GM06990 (cell line): ENCODE measurements at regions not wholly inside any gene's neighbourhood (a gene's known extent, or its start where the extent isn't known, plus 50 kb on each side); places are given as distances from the start of the nearest gene placed in this dataset.

ENCODE experiments used
- DNase-seq: peaks from one replicate; pipeline ENCODE4 v3.0.0-alpha.2; 2011; ENCODE audit not compliant: insufficient read length; ENCODE audit errors: extremely low read depth
- H3K27me3 ChIP-seq: replicated peaks from 2 replicates; pipeline ENCODE4 v1.6.0; 2011; ENCODE audit warnings: low read length; ENCODE audit not compliant: control insufficient read depth, insufficient read depth
- H3K36me3 ChIP-seq: 2 replicates; pipeline ENCODE4 v1.5.1; 2011; ENCODE audit warnings: low read length; ENCODE audit not compliant: control insufficient read depth, insufficient read depth
- H3K4me3 ChIP-seq: replicated peaks from 2 replicates; pipeline ENCODE4 v1.5.1; 2011; ENCODE audit warnings: low read depth, mild to moderate bottlenecking, control low read depth, low read length
- CTCF ChIP-seq: IDR thresholded peaks from 2 replicates; pipeline ENCODE4 v1.5.1; 2011; ENCODE audit warnings: low read length, control low read depth, mild to moderate bottlenecking, inconsistent platforms; ENCODE audit not compliant: insufficient read depth, poor library complexity, severe bottlenecking

GRCh38 chr3:88807491-88808105, 299.8 kb upstream of the EPHA3 start:
- no peak for DNase-seq

DNA sequence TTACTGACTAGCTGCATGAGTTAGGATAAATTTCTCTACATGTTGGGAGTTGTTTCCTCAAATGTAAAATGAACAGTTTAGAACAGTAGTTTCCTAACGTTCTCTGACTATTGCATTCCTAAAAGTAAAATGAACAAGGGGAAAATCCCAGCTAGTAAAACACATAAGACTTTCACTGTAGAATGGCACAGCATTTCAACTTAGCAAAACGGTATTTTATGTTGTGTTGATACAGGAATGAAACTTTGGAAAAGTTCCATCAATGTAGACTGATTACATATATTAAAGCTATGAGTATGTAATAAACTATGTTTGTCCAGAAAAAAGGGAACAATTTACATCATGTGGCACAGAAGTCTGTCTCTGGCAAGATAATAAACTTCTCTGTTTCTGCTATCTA, 297.4 kb upstream of the EPHA3 start:
- H3K36me3 ChIP-seq, result no peaks in the 10 kb centered on the region
- no peak for TF ChIP-seq CTCF
- no peaks in the 10 kb centered on the region for H3K27me3 ChIP-seq
- no peak overlapping the region for H3K4me3 ChIP-seq
- DNase-seq, result no peak

More at GRCh38 chr3:88807491-88808105, 299.8 kb upstream of the EPHA3 start:
- Histone ChIP-seq H3K27me3 (no peaks in the 10 kb centered on the region), H3K4me3 (no peak overlapping the region), H3K36me3 (no peaks in the 10 kb centered on the region)
- TF ChIP-seq CTCF, result no peak

DNA sequence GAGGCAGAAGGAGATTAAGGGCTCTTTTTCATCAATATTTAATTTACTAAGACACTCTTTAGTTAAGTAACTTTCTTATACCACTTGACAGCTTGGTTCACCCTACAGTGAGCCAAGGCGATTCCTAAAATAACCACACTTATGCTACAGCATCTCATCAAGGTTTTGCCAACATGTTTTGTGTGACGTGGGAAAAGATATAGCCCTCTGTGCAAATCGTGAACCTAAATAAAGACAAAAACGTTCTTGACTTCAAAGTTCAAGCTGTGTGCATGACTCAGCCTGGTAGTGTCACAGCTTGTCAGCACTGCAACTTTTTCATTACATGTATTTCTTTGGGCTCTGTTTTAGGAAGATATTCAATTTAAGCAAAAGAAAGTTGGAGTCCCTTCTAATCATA, 297.0 kb upstream of the EPHA3 start:
- Histone ChIP-seq H3K4me3 (no peak overlapping the region), H3K27me3 (no peaks in the 10 kb centered on the region), H3K36me3 (no peaks in the 10 kb centered on the region)
- no peak for DNase-seq
- no peak for TF ChIP-seq CTCF

DNA sequence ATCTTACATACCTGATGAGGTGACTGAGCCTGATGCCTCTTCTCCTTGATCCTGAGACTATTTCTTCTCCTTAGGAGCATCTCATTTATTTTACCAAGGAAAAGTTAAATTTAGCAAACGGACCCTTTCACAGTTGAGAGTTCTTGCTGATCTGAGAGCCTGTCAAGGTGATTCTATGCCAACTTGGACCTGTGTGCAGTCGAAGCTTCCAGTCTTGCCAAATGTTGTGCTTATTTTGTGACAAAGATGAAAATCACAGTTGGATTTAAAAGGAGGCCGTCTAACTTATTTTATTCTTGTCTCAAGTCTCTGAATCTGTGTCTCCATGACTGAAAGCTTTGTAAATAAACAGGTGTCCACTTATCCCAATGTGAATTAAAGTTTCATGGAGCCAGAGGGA, 296.3 kb upstream of the EPHA3 start:
- no peak for DNase-seq
- Histone ChIP-seq H3K27me3 (no peaks in the 10 kb centered on the region), H3K36me3 (no peaks in the 10 kb centered on the region), H3K4me3 (no peak overlapping the region)
- no peak for TF ChIP-seq CTCF

DNA sequence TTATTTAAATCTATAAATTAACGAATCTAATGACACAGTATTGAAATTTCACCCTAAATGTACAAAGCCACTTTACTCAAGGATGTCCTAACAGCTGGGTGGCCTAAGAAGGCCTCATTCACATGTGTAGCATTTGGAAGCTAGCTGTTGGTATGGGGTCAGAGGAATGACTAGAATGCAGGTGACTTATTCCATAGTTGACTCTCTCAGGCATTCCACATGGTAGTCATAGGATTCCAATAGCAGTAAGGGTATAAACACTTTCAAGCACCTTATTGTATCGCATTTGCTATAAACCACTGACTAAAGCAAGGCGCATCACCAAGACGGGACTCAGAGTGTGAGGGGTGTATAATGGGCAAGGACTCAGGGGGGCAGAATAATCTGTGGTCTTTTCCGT, 294.8 kb upstream of the EPHA3 start:
- no peak overlapping the region for H3K4me3 ChIP-seq
- no peaks in the 10 kb centered on the region for H3K27me3 ChIP-seq
- DNase-seq, result no peak
- TF ChIP-seq CTCF, result no peak
- no peaks in the 10 kb centered on the region for H3K36me3 ChIP-seq

GRCh38 chr3:88816445-88816844, 291.0 kb upstream of the EPHA3 start:
- no peaks in the 10 kb centered on the region for H3K36me3 ChIP-seq
- H3K4me3 ChIP-seq, result no peak overlapping the region
- DNase-seq, result no peak
- no peaks in the 10 kb centered on the region for H3K27me3 ChIP-seq
- TF ChIP-seq CTCF, result no peak
